Inferior parietal cortex (tissue), 1 donor: ENCODE measurements at regions not wholly inside any gene's neighbourhood (a gene's known extent, or its start where the extent isn't known, plus 50 kb on each side); places are given as distances from the start of the nearest gene placed in this dataset.
A peak's percentile ranks its signal among the peaks of the same experiment; 100 is the strongest.
"Not testable (repeated sequence)": the region's sequence is repeated elsewhere in the genome, so short reads cannot be mapped to it uniquely, and the experiment has no call there.

Experiments used
- DNase-seq: peaks from one replicate; pipeline ENCODE4 v3.0.0-alpha.2; 2016; ENCODE audit errors: extremely low spot score

- DNase-seq: not testable (repeated sequence)
Measured at GRCh38 chr7:65146118-65146914, 139.8 kb upstream of the ERV3-1 start.

DNA sequence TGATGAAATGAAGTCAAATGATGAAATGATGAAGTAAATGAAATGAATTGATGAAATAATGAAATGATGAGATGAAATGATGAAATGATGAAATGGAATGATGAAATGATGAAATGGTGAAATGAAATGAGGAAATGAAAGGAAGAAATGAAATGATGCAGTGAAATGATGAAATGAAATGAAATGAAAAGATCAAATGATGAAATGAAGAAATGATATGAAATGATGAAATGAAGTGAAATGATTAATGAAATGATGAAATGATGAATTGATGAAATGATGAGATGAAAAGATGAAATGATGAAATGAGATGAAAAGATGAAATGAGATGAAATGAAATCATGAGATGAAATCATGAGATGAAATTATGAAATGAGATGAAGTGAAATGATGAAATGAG lies 139.2 kb upstream of the ERV3-1 start:
- DNase-seq: not testable (repeated sequence)

DNA sequence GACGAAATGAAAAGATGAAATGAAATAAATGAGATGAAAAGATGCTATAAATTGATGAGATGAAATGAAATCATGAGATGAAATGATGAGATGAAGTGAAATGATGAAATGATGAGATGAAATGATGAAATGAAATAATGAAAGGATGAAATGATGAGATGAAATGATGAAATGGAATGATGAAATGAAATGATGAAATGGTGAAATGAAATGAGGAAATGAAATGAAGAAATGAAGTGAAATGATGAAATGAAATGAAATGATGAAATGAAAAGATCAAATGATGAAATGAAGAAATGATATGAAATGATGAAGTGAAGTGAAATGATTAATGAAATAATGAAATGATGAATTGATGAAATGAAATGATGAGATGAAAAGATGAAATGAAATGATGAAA lies 138.5 kb upstream of the ERV3-1 start:
- DNase-seq: not testable (repeated sequence)

GRCh38 chr7:65144557-65144956 lies 138.1 kb upstream of the ERV3-1 start:
- DNase-seq: not testable (repeated sequence)

- DNase-seq: not testable (repeated sequence)
Measured at GRCh38 chr7:65144119-65144518, 137.6 kb upstream of the ERV3-1 start.

GRCh38 chr7:65141894-65142293 lies 135.4 kb upstream of the ERV3-1 start:
- DNase-seq: not testable (repeated sequence)

DNA sequence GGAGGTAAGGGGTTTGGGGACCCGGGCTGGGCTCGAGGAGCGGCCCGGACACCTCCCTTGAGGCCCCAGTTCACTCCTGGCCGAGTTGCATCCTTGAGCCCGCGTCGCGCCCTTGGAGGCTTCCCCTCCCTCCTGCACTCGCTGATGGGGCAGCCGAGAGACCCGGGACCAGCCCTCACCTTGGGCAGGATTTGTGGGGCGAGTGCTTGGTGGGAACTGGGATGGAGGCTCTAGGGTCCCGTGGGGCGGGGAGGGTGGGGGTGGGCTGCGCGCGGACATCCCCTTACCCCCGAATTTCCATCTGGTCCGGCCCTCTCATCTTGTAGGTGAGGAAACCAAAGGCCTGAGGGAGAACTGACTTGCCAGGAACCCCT lies 134.9 kb upstream of the ERV3-1 start:
- DNase-seq: not testable (repeated sequence)

DNA sequence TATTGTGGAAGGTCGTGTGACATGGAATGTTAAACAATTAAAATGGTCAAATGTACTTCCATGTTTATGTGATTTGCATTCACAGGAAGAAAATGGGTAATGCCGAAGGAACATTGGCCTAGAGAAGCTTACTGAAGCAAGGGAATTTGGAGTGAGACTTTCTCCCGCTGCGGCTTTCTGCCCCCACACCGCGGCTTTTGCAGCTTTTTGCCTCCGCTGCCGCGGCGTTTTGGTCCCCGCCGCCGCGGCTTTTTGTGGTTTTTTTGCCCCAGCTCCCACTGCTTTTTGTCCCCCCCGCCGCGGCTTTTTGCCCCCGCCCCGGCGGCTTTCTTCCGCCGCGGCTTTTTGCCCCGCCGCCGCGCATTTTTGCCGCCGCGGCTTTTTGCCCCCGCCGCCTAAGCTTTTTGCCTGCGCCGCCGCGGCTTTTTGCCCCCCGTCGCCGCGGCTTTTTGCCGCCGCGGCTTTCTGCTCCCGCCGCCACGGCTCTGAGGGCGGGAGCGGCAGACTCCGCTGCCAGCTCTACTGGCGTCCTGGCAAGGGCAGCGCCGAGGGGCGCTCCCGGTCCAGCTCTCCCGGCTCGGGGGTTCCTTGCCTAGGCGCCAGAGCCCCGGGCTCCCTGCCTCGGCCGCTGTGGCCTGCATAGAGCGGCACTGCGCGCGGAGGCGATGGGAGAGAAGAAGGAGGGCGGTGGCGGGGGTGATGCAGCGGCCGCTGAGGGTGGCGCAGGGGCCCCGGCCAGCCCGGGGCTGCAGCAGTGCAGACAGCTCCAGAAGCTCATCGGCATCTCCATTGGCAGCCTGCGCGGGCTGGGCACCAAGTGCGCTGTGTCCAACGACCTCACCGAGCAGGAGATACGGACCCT lies 134.3 kb upstream of the ERV3-1 start:
- not testable (repeated sequence) for DNase-seq

DNA sequence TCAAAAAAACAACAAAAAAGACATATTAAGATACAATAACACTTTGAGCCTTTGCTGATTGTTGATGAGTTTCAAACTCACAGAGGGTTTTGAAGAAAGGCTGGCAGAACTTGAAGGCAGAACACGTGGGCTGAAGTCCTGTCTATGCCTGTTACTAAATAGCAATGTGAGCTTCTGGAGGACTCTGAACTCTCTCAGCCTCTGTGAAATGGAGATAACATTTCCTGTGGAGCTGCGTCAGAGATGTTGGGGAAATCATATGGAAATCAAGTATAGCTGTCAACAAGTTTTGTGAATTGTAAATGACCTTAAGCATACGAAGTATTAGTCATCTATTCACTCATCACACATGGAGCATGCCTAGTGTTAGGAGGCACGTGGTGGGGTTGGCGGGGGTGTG lies 130.4 kb upstream of the ERV3-1 start:
- DNase-seq: not testable (repeated sequence)

GRCh38 chr7:65133087-65133486 lies 126.6 kb upstream of the ERV3-1 start:
- not testable (repeated sequence) for DNase-seq

GRCh38 chr7:65132256-65132655 lies 125.8 kb upstream of the ERV3-1 start:
- DNase-seq: not testable (repeated sequence)

GRCh38 chr7:65127364-65127763 lies 120.9 kb upstream of the ERV3-1 start:
- DNase-seq: not testable (repeated sequence)

- not testable (repeated sequence) for DNase-seq
Measured at GRCh38 chr7:65124600-65124999, 118.1 kb upstream of the ERV3-1 start.

GRCh38 chr7:65105650-65106203 lies 99.2 kb upstream of the ERV3-1 start:
- not testable (repeated sequence) for DNase-seq

DNA sequence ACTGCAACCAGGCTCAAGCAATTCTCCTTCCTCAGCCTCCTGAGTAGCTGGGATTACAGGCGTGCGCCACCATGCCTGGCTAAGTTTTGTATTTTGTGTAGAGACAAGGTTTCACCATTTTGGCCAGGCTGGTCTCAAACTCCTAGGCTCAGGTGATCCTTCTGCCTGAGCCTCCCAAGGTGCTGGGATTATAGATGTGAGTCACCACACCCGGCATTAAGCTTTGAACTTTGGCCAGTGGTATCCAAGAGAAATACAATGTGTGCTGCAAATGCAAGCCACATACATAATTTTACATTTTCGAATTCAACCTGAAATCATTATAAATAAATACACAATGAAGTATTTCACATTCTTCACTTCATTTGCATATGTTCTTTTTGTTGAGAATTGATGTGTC lies 94.0 kb upstream of the ERV3-1 start:
- DNase-seq: not testable (repeated sequence)

- not testable (repeated sequence) for DNase-seq
Measured at GRCh38 chr7:65081669-65082055, 75.2 kb upstream of the ERV3-1 start.

DNA sequence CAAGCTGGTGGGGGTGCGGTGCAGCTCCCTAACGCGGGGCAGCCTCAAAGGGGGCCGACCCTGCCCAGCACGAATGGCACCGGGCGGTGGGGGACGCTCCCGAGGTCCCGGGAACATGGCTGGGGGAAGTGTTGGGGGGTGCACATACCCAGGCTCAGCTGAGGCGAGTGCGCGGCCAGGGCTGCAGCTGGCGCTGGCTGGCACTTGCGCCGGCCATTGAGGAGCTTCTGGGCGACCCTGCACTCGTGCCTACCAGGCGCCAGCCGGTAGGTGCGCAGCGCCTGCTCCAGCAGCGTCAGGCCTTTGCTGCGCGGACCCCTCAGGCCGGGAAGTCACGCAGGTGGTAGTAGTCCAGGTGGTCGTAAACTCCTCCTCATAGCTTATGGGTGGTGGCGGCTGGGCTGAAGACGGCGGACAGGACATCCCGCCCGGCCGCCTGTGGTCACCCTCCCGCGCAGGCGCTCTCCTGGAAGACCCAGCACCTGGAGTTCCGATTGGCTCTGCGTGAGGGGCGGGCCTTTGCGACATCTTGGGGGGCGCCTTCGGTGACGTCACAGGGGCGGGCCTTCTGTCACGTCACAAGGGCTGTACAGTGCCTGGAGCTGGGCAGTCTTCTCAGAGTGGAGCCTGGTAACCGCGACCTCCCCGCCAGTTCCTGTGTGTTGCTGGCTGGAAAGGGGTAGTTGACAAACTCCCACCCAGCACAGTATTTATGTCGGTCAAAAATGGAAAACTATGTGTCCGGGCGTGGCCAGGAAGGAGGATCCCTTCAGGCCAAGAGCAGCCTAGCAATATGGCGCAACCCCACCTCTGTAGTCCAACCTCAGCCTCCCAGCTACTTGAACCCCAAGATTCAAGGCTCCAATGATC lies 74.5 kb upstream of the ERV3-1 start:
- DNase-seq: peak; percentile 94

DNA sequence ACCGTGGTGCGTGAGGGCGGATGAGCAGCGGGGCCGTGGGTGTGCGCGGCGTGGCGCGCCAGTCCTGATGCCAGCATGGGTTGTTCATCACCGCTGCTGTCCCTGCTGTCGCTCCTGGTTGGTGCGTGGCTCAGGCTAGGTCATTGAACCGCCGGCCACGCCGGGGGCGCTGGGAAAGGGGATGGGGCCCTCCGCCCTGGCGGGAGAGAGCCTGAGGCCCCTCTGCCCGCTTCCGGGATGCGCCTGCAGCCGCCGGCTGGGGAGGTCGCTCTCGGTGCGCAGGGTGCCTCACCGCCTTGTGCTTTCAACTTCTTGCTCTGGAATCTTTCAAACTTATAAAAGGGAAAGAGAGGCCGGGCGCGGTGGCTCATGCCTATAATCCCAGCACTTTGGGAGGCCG lies 68.5 kb upstream of the ERV3-1 start:
- DNase-seq: not testable (repeated sequence)

DNA sequence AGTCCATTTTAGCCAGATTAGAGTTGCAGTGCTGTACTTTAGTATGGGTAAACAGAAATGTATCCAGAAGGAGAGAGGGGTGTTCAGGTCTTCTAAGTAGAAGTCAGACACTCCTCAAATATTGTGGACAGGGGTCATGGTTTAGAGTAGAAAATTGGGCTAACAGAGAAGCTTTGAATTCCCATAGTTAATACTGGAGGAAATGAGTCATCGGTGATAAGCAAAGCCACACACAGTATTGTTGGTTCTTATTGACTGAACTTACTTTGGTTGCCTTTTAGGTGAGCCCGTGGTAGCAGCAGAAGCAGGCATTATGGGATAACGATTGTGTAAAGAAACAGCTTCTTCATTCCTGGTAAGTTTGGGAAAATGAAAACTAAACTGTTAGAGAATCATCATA lies 66.7 kb upstream of the ERV3-1 start:
- not testable (repeated sequence) for DNase-seq

DNA sequence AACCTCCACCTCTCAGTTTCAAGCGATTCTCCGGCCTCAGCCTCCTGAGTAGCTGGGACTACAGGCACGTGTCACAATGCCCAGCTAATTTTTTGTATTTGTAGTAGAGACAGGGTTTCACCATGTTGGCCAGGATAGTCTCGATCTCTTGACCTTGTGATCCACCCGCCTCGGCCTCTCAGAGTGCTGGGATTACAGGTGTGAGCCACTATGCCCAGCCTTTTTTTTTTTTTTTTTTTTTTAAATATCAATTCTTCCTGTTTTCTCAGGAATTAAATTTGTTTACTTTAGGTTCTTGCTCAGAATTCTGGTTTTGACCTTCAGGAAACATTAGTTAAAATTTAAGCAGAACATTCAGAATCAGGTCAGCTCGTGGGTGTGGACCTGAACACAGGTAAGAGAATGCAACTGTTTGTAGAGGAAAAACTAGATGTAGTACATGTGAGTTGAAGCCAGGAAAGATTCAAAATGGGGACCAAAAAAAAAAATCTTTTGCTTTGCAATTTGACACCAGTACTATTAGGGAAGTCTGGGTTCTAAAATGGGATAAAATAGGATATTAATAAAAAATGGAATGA lies 65.5 kb upstream of the ERV3-1 start:
- DNase-seq: not testable (repeated sequence)

DNA sequence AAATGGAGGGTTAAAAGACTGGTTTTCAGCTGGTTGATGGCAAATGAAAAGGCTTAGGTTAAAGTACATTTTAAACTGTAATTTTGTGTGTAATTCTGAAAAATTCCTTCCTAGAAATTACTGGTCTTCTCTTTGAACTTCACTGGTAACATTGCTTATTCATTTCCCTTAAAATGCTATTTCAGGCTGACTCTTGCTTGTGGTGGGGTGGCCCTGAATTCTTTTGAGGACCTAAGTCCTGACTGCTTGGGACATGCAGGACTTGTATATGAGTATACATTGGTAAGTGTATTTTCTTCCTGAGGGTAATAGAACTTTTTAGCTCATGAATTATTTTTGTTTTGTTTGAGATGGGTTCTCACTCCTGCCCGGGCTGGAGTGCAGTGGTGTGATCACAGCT lies 63.0 kb upstream of the ERV3-1 start:
- DNase-seq: not testable (repeated sequence)
